GM23338 (cell line): ENCODE measurements at regions not wholly inside any gene's neighbourhood (a gene's known extent, or its start where the extent isn't known, plus 50 kb on each side); places are given as distances from the start of the nearest gene placed in this dataset. TPM values are rescaled to one million over a fixed set of nuclear protein-coding genes. Genes with fewer than 3 reads are reported as not detected.

ENCODE experiments used
- ZNF462 ChIP-seq: fragments of 250-450 bp; sonication (Bioruptor Pico); IDR thresholded peaks from 2 replicates; pipeline ENCODE4 v1.5.0; 2020; ENCODE audit warnings: mild to moderate bottlenecking, moderate library complexity
- small RNA-seq: library from RNA; depleted of rRNA; stranded (forward); fragments of <200 nt; gene quantifications from one replicate; pipeline ENCODE3, GENCODE V24; 2014; ENCODE audit warnings: low replicate concordance

- no peak for TF ChIP-seq ZNF462 (CRISPR knock-in tag)
Measured at GRCh38 chr18:67568166-67568565, 51.6 kb upstream of the DSEL start (continued).

Small RNA genes in the stretch of these regions (small RNA-seq; reads per million reads assigned to genes)
- not detected for gene AC067819.1
